Posterior cingulate gyrus (tissue), 11 donors: ENCODE measurements at regions not wholly inside any gene's neighbourhood (a gene's known extent, or its start where the extent isn't known, plus 50 kb on each side); places are given as distances from the start of the nearest gene placed in this dataset.
A peak's percentile ranks its signal among the peaks of the same experiment; 100 is the strongest.

Experiments
- DNase-seq, 10 donors: peaks; one replicate each; pipeline versions ENCODE4 v3.0.0 to v3.0.0-alpha.2; 2020 to 2021; ENCODE audit warnings: mixed read lengths in 3 of 10
- intact Hi-C: fragments of 100-400 bp; cut with DNase I; formaldehyde crosslinking; loops from one replicate; pipeline ENCODE4 v1.15.1; 2023

DNA sequence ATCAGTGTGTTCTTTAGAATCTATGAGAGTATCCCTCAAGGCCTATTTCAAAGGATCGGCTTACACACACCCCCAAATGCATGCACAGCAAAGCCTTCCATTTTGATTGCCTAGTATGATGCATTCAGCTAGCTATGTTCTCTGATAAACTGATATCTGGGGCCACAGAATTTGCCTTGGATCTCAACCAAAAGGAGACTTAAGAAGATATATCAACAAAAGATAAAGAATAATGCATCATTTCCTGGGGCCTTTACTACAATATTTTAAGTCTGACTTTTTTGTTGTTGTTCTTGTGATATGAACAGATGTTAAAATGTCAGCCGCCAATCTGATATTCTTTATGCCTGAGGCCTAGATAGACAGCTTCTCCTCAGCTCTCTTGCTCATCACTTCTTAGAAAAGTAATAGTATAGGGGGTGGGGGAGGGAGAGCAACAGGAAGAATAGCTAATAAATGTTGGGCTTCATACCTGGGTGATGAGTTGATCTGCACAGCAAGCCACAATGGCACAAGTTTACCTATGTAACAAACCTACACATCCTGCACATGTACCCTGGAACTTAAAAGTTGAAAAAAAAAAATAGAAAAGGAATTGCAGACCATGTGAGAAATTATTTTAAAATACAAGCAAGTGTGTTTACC, 792.9 kb upstream of the GHITM start:
- intact Hi-C loops = no loop called here
- DNase-seq = no peak

DNA sequence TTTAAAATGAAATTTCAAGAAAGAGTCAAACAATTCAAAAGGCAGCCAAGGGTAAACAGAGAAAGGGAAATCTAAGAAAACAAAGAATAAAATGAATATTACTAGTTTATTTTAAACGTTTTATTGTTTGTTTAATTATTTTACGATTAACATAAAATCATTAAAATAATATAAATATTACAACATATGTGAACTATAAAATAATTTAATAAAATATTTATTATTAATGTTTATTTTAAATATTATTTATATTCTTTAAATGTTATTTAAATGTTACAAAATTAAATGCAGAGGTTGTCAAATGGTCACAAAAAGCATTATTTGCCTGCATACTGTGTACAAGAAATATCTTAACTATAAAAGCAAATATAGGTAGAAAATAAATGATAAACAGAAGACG, 786.7 kb upstream of the GHITM start:
- no peak for DNase-seq
- intact Hi-C loops = no loop called here

DNA sequence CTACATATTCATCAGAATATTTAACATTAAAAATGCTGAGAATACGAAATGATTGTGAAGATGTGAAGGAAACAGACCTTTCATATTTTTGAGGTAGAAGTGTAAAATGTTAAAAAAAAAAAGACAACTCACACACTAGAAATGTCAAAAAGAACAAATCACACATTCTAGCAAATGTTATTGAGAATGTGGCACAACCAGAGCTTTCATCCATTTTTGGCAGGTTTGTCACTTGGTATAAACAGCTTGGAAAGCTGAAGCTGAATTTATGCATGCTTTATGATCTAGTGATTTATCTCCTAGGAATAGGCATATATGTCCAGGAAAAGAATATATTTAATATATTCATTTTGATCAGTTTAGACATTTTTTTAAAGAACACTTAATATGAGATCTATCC, 784.9 kb upstream of the GHITM start:
- DNase-seq = no peak
- intact Hi-C loops = no loop called here

DNA sequence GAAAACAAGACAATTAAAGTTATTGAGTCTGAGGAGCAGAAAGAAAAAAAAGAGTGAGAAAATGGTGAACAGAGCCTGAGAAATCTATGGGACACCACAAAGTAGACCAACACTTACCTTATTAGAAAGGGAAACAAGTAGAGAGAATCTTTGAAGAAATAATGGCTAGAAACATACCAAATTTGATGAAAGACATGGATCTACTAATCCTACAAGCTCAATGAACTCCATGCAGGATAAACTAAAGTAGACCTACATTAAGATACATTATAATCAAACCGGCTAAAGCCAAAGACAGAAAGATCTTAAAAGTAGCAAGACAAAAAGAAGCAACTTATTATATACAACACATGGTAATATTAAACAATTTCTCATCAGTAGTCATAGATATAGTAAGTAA, 782.3 kb upstream of the GHITM start:
- intact Hi-C loops = no loop called here

DNA sequence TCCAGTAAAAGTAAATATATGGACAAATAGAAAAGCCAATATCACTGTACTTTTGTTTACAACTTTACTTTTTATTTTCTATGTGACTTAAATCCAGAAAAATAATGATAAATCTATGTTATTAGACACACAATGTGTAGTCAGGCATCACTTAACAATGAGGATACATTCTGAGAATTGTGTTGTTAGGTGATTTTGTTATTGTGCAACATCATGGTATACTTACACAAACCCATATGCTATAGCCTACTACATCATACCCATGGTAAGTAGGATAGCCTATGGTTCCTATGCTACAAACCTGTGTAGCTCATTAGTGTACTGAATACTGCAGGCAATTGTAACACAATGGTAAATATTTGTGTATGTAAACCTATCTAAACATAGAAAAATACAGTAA, 781.7 kb upstream of the GHITM start:
- DNase-seq = no peak
- intact Hi-C loops = no loop called here

More for the DNA sequence above, 782.3 kb upstream of the GHITM start:
- no peak for DNase-seq

DNA sequence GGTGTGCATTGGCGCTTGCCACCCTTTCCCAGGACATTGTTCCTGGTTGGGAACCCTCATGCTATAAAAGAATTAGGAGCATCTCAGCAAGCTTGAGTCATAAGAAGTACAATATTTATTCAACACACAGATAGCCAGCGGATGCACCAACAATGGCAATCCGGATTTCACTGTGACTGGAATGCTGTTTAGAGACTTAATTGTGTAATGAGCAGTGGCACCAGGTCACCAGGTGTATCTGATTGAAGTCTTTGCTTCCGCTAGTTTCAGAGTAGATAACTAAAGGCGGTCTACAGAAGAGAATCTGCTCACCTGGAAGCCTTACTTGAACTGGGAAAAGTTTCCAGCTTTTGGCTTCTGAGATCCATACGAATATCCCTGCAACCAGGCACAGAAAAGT, 772.3 kb upstream of the GHITM start:
- DNase-seq = no peak
- intact Hi-C loops = no loop called here

DNA sequence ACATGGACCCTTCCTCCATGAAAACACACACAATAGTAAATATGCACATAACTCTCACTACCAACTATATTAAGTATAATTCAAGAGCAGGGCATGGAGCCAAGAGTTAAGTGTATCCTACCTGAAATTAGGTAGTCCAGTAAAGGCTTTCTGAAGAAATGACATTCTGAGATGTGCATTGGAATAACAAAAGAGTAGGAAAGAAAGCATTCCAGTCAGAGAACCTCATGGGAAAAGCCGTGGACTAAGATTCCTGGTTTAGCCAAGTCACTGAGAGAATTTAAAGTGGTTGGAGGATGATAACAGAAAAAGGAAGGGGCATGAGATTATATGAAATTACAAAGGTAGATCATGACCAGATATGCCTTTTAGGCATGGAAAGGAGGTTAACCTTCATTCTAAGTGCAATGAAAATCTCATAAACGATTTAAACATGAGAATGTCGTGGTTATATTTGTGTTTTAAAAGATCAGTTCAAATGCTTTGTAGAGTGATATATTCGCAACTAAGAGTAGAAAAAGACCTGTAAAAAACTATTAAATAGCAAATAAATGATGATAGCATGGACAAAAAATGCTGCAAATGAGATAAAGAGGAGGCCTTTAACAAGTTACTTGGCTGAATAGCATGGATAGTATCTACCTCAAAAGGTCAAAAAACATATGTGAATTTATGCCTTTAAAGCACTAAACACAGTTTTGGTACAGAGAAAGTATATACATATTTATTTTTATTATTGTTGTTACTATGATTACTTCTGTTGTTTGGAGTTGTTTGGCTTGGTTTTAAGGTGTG, 767.4 kb upstream of the GHITM start:
- DNase-seq = no peak
- intact Hi-C loops = no loop called here

DNA sequence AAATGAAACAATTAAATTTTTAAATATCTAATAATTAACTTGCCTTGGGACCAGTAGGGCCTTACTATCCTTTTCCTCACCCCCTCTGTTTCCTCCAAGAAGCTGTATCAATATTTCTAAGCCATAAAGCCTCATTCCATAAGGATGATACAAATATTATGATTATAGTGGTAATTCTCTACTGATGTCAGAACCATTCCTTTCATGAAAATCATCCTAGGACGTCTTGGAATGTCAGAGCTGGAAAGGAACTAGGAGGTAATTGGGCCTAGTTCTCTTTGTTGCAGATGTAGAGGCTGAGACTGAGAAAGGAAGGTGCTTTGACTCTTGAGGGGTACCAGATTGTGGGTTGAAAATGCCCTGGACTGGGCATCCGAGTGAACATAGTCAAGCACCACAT, 766.7 kb upstream of the GHITM start:
- intact Hi-C loops = no loop called here
- no peak for DNase-seq

DNA sequence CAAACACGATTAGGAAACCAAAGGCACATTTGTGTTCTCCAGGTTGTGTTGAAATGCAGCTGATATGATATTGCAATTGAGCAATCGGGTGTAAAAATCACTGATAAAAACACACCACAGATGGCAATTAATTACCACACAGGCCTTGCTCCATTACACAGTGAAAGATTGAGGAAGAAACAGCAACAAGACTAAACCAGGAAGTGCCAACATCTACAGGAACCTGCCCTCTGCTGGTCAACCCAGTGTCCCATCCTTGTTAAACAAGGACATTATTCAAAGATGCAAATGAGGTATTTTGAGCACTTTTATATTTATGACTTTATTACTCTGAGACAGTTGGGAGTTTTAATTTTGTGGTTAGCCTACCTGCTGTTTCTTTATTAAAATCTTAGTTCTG, 765.6 kb upstream of the GHITM start:
- DNase-seq = peak in 2 of 10 donors; percentile 3 to 24
- intact Hi-C loops = no loop called here

DNA sequence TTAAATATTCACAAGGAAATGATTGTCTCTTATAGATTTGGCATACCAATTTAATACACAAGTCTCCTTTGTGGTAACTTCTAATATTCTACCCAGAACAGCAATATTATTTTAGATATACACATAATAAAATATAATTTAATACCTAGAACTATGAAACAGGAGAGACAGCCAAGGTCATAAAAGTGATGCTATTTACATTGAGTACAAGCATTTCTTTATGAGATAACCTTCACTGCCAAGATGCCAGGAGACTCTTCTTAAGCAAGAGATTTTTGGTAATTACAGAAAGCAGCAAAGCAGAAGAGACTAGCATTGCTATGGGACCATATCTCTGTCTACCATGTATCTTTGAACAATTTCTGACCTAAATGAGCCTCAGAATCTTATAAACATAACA, 764.6 kb upstream of the GHITM start:
- intact Hi-C loops = no loop called here
- DNase-seq = no peak

DNA sequence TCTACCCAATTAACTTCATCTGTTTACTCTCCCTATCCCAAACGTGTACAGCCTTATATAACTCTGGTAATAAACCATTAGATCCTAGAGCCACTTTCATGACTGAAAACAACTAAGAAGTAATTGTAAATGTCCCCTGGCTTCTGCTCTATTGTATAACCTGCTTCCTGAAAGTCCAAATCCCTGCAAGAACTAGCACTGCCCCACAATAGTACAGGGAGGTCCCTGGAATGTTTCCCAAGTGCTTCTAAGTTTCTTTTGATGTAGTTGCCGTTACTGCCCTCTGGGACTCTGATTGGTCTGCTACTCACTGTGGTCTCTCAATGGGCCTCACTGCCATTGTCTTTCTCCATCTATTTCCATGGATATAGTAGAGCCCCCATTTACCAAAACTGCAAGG, 764.0 kb upstream of the GHITM start:
- intact Hi-C loops = no loop called here
- no peak for DNase-seq

DNA sequence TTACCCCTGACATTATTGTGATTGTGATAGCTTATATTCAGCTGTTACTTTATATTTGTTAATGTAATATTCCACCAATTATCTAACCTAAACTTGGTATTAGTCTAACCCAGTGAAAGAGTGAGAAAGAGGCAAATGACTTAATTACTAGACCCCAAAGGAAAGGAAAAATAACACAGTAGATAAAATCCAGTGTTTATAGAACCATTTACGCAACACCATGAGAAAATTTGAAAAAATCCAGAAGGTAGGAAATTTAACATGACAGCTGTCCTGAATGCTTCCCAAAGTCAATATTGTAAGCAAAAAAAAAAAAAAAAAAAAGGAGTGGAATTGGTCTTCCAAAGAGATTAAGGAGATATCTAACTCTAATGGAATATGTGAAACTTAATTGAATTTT, 741.5 kb upstream of the GHITM start:
- no peak for DNase-seq
- intact Hi-C loops = no loop called here

DNA sequence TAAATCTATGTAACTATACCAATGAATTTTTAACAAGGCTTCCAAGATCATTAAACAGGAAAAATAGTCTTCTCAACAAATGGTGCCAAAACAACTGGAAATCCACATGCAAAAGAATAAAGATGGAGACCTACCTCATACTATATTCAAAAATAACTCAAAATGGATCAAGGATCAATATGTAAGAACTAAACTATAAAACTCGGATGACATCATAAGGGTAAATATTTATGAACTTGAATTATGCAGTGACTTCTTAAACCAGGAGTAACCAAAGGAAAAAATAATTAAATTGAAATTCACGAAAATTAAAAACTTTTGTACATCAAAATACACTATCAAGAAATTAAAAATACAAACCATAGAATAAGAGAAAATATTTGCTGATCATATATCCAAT, 728.7 kb upstream of the GHITM start:
- intact Hi-C loops = no loop called here
- DNase-seq = no peak

DNA sequence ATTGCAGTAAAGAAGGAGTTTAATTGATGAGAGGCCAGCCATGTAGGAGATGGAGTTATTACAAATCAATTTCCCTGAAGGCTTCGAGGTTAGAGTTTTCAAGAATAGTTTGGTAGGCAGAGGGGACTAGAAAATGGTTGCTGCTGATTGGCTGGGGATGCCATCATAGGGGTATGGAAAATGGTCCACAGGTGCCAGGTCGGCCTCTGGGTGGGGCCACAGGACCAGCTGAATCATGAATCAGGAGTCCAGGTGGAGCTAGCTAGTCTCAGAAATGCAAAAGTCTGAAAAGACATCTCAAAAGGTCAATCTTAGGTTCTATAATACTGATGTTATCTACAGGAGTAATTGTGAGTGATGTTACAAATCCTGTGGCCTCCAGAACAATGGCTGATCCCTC, 714.0 kb upstream of the GHITM start:
- intact Hi-C loops = no loop called here
- DNase-seq = no peak

DNA sequence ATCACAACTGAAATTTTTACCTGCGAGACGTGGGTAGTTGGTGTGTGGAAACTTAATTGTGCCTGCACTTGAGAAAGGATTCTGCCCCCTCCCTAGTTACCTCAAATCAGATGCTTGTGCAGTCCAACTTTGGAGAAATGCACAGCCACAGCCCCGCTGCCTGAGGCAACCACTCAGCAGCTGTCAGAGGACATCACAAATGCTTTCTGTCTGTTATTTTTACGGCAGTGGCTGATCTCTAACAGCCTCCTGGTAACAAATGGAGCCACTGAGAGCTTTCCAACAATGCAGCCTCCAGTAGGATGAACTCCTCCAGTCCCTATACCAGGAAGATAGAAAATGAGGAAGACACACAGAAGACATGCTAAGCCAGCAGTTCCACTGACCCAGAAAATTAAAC, 712.2 kb upstream of the GHITM start:
- intact Hi-C loops = no loop called here

DNA sequence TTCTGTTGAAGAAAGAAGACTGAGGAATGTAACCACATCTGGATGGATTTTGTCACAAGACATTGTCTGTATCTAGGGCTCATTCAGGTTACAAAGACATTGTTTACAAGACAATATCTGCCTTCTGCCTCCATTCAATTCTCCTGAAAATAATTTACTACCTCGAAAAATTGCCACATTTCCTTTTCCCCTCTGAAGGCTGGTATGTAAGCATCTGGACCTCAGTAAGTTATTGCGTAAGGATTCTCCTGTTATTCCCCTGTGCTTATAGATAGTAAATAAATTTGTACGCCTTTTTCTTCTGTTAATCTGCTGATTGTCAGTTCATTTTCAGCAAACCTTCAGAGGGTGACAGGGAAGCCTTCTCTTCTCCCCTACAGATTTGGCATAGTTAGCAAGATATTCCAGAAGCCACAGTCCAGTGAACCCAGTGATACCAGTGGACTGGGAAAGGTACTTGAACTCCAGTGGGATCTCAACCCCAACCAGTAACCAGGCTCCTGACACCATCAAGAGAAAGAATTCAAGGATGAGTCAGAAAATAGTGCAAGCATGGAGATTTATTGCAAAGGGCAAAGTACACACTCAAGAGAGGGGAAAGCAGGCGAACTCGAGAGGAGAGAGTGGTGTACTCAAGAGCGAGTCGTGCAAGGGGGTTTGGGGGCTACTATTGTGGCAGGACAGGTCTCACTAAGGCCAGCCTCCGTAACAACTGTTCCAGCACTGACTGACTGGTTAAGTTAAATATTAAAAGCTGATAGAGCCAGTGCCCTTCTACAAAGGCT, 706.9 kb upstream of the GHITM start:
- DNase-seq = peak in 1 of 10 donors; percentile 57
- intact Hi-C loops = no loop called here

More for the DNA sequence above, 712.2 kb upstream of the GHITM start:
- DNase-seq = no peak

DNA sequence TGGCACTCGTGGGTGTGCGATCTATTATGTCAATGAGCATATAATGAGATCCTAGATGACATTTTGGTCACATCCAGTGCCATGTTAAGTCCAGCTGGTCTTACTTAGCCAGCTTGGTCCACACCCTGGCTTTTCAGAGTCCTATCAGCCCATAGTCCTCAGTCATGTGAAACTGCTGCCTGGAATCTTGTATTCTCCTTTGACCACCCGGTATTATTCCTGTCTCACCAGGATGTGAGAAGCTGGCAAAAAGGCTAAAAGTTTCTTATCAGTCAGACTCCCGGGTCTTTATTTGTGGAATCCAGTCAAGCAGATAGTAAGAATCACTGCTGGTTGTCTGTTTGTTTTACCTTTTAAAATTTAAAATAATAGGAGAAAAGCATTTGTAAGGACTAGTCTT, 705.6 kb upstream of the GHITM start:
- intact Hi-C loops = no loop called here
- no peak for DNase-seq

DNA sequence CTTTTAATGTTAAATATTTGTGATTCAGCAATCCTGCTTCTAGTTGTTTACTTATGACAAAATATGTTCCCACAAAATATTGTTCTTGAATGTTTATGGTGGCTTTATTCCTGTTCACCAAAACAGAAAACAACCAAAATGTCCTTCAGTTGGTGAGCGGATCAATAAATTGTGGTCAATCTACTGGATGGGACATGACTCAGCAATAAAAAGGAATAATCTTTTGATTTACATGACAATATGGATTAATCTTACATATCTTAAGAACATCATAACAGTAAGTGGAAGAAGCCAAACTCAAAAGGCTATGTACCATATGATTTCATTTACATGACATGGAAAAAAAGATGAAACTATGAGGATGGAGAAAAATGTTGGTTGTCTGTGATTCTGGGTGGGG, 691.3 kb upstream of the GHITM start:
- no peak for DNase-seq
- intact Hi-C loops = no loop called here

DNA sequence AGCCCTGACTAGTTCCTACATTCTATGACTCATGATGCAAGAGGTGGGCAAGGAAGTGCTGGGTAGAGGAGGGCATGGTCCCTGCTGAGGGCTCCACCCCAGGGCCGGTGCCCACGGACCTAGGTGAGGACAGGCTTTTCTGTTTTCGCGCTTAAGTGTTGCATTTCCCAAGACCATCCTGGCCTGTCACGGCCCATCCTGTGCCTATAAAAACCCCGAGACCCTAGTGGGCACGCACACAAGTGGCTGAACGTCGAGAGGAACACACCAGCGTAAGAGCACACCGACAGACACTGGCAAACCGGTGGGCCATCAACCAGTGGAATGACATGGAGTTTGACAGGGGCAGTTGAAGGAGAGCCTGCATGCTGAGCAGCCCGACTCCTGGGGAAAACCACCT, 680.7 kb upstream of the GHITM start:
- intact Hi-C loops = no loop called here
- DNase-seq = peak in 1 of 10 donors; percentile 66

DNA sequence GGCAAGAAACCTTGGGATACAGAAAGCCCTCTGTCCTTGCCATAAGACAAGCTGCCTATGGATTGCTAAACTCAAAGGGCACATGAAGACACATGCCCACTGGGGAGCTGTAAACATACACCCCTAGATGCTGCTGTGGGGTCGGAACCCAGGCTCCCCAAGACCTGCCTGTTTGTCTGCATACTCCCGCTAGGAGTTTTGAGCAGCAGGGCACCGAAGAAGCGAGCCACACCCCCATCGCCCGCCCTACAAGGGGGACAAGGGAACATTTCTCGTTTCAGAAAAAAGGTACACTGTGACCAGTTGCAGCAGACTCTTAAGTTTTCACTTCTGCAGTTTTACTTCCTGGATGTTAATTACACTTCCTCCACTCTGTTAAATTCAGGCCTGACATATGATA, 680.2 kb upstream of the GHITM start:
- intact Hi-C loops = no loop called here
- DNase-seq = peak in 2 of 10 donors; percentile 33 to 54

DNA sequence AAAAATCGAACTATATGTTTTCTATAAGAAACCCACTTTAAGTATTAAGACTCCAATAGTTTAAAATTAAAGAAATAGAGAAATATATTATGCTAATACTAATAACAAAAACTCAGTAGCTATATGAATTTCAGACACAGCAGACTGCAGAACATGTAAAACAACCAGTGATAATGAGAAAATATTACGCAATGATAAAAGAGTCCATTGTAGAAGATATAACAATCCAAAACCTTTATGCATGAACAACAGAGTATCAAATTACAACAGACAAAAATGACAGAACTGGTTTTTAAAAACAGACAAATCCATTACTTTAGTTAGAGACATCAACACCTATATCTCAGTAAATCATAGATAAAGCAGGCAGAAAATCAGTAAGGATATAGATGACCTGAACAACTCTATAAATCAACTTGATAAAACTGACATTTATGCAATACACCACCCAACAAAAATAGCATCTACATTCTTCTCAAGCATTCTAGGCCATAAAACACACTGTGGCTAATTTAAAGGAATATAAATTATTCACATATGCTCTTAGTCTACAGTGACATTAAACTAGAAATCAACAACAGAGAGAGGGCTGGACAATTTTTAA, 669.5 kb upstream of the GHITM start:
- DNase-seq = no peak
- intact Hi-C loops = no loop called here
